AML-193 (cell line): ENCODE measurements at regions not wholly inside any gene's neighbourhood (a gene's known extent, or its start where the extent isn't known, plus 50 kb on each side); places are given as distances from the start of the nearest gene placed in this dataset.

ENCODE experiments used
- DNase-seq, 2 experiments: peaks; one replicate each; lab custom pipeline; 2025; lab: John Stamatoyannopoulos, UW

DNA sequence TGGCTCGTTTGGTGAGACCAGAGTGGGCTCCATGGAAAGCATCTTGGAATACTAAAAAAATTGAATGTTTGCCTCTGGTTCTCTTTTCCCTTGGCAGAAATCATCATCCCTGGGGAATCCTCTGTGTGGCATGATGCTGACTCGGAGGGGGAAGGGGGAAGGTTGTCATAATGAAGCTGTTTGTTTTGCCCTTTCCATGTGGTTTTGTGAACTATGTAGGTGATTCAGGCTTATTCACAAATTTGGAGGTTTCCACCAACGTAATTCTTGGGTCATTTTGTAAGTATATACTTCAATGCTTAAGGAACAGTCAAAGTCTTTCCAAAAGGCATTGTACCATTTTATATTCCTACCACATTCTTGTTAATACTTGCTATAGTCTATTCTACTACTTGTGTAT lies 754.0 kb upstream of the FAT3 start:
- no peak for DNase-seq

DNA sequence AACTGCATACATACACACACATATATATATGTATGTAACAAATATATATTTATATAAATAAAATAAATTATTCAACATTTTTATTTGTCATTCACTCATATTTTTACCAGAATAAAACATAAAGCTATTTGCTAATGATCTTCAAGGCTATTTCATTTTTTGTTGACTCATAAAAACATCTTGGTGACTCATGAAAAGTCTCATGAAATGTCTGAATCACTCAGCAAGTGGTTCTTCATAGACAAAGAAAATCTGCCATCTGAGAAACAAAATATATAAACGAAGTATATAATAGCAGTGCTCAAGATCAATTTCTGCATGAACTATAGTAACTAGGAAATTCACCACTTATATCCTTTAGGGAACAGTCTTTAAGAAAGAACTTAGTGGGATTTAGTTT lies 764.8 kb upstream of the FAT3 start:
- no peak for DNase-seq

DNA sequence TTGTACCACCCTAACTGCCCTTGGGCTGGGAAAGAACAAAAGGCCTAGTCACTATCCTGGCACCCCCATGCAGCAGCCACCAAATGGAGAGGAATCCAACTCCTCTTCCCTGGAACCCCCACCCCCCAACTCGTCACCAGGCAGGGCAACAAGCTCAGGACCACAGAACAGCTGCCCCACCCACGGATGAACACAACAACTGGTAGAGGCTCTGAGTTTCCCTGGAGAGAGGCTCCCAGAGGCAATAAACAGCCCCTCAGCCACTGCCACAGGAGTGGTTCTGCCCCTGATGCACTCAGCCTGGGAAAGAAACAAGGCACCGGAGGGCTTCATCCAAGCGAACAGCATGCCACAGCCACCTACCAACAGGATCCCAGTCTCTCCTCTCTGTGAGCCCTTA lies 778.4 kb upstream of the FAT3 start:
- DNase-seq: no peak

DNA sequence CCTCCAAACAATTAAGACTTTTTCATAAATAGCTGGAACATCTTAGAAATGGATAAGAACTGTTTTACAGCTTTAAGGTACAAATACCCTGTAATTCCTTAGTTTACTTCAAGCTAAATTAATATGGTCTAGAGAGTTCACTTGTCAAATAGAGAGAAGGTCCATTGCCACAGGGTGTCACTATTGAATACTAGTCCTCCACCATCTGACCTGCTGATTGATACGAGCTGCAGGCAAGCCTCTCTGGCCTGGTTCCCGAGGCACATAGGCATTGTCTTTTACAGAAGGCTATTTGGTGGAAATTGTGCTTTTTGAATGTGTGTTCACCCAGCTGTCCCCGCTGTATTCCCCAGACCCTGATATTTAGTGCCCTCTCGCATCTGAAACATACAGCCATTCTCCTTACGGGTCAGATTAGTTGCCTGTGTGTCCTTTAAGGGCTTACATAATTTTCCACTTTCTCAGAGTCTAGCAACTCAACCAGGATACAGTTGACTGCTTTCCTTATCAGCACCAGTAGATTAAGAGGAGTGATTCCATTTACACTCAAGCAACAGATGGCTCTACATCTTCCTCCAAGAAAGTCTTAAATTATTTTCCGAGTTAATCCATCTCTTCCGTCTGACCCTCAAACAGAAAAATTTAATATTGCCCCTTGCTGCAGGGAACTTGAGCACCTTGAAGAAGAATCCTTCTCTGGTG lies 788.8 kb upstream of the FAT3 start:
- no peak for DNase-seq

DNA sequence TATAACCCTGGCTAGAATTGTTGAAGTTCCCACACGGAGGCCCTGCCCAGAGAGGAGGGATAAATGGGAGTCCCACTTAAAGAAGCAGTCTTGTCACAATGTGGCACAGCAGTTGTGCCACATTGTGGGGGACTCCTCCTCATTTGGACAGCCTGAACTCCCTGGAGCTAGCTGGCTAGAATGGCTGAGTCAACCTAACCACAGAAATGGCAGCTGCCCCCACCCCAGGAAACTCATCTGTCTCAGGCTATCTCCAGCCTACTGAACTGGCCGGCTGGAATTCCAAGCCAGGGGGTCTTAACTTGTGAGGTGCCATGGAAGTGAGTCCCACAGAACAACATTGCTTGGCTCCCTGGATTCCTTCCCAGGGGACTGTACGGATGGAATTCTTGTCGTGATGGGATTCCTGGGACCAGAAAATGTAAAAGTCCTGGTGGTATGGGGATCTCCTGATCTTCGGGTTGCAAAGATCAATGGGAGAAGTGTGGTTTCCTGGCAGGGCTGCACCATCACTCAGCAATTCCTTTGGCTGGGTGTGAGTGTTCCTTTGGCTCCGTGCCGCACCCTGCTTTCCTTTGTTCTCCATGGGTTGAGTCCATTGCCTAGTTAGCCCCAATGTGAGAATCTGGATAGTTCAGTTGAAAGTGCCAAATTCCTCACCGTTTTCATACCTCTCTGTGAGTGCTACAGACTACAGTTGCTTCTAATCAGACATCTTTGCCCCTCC lies 791.2 kb upstream of the FAT3 start:
- no peak for DNase-seq

DNA sequence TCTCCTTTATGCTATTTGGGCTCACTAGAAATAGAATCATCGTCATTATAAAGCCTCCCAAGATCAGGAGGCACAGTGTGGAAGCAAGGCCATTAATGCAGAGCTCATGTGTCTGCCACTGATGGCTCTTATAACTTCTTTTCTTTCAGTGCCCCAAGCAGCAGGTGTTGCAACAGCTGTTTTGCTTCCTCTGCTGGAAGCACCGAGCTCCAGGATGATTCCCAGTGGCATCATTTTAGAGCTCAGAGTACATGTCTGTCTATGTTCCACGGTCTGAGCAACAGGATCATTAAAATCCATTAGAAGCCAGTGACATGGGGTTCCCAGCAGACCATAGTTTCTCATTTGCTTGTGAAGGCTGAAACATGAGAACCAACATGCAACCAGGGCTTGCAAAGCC lies 803.0 kb upstream of the FAT3 start:
- DNase-seq: no peak

DNA sequence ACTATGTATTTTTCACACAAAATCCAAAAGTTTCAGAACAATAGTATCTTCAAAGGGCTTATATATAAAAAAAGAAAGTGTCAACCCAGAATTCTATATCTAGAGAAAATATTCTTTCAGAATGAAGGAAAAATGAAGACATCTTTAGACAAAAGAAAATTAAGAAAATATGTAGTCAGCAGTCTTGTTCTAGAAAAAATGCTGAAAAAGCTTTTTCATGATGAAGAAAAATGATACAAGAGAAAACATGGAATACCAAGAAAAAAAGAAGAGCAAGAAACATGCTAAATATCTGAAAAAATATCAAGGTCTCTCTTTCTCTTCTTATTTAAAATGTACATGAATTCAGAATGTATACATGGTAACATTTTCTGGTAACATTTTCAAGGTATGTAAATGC lies 816.8 kb upstream of the FAT3 start:
- DNase-seq: no peak

DNA sequence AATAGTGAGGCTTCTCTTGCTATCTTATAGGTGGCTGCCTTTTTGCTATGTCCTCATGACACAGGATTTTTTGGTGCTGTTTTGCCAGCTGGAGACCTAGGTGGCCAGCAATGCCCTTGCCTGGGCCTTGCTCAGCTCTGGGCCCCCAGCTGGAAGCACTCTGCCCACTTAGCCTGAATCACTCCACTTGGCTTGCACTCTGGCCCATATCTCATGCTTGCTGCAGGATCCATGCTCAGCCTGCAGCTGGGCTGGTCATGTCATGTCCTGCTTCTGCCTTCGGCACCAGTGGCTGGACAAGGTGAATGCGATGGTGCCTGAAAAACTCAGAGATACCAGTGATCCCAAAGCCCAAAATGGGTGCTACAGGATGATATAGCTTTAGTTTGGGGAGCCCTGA lies 818.6 kb upstream of the FAT3 start:
- no peak for DNase-seq

DNA sequence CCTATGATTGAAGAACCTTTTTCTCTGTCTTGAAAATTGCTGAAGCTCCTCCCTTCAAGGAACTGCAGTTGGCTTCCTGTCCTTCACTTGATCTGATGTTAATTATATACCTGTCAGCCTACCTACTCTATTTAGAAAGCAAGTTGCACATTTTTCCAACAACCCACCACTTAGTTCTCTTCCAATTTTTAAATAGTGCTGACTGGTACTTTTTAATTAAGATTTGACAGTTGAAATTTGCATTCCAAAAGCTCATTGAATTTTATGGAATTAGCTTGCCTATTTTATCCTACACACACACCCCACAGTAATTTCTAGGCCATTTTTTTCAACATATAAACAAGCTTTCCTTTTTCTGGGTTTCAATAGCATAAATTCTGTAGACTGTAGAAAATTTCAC lies 820.3 kb upstream of the FAT3 start:
- DNase-seq: no peak

DNA sequence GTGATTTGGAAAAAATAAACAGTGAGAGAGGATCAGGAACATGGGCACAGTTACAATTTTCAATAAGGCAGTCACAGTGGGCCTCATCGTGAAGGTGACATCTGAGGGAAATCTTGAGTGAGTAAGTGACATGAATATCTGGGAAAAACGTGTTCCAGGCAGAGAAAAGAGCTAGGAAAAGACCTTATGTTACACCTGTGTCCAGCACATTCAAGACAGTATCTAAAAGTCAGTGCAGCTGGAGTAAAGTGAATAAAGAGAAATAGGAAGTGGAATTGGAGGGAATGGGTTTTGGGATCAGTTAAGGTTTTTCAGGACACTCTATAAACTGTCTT lies 827.5 kb upstream of the FAT3 start:
- no peak for DNase-seq

DNA sequence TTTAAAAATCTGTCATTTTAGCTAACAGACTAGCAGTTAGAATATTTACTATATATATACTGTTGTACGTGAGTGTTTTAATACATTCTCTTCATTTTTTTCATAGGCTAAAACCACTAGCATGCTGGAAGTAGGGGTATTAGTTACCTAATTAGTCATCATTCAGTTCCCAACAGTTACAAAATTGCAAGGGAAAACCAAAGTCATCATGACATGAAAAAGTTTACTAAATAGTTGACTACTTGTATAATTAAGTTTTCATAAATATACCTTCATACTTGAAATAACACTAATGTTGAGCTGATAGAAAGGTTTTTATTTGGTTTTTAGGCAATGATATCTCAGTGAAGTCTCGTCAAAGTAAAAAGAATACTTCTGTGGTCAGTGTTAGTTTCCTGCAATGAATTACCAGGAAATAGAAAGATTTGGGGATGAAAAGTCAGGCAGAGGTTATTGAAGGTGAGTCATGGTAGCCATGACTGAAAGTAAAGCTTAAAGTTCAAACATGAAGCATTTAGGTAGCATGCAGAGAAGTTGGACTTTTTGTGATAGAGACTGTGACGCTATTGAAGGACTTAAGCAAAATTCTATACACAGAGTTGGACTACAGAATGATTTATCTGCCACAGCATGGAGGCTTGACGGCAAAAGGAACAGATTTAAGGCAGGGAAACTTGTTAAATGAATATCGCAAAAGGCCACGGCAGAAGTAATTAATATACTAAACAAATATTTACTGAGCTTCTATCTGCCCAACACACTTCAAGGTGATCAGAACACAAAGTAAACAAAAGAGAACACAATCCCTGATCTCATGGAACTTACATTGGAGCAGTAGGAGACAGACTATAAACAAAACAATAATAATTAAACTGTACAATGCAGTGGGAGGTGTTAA lies 828.1 kb upstream of the FAT3 start:
- no peak for DNase-seq

DNA sequence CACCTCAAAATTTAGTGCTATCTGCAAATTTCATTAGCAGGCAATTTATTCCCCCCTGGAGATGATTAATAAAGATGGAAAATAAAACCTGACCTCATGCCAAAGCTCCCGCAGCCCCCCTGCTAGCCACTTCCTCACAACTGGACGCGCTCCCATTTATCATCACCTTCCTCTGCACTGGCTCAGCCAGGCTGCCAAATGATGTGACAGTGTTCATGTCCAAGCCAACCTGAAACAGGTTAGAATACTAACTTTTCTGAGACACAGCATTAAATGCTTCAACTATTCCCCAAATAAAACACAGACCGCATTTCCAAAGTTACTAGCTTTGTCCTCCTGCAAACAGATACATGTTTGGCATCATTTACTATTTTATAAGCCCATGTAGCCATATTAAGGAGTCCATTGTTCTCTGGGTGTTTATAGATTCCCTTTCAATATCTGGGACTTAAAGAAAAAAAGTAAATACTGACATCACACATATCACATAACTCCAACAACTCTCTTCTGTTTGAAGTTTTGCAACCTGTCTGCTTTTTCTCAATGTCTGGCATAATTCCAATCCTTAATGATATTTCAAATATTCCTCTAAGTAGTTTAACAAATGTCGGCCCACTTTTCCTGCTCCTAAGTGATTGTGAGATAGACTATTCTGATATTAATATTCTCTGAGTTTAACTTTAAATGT lies 829.7 kb upstream of the FAT3 start:
- DNase-seq: no peak

DNA sequence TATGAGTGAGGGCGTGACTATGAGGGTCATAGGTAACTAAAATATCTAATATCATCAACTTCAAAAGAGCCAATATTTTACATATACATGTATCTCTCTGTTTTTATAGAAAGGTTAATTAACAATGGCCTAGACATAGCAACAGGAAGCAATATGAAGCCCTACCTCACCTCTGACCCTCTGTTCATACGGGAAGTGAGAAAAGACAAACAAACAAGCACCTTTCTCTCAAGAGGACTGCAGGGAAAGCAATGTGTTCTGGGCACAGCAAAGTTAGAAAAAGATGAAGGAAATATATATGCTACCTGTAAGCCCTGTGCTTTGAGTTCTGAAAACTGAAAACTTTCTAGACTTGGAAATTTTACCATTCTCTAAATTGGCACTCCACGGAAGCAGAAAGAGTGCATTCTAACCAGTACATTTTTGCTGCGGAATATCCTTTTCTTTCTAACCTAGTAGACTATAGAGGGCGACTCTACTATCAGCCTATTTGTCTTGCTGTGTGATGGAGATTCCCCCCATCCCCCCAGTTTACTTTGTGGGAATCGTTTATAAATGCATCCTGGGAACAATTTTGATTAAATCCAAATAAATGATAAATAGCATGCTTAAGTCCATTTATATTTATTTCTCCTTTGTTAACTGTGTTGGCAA lies 830.4 kb upstream of the FAT3 start:
- no peak for DNase-seq

DNA sequence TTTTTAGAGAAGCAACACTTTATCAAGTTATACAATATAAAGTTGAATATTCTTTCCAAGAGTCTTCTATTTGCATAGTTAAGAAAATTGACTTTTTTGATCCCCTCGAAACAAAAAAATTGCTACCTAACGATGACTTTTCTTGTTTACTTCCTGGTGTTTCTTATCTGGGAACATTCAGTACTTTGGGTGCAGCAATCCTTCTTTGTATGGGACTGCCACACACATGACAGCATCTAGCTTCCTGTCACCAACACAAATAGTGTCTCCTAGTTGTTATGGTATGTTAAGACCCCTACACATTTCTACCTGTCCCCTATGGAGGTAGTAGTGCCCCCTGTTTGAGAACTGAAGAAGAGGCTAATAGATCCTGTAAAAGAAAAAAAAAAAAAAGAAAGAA lies 841.7 kb upstream of the FAT3 start:
- no peak for DNase-seq

DNA sequence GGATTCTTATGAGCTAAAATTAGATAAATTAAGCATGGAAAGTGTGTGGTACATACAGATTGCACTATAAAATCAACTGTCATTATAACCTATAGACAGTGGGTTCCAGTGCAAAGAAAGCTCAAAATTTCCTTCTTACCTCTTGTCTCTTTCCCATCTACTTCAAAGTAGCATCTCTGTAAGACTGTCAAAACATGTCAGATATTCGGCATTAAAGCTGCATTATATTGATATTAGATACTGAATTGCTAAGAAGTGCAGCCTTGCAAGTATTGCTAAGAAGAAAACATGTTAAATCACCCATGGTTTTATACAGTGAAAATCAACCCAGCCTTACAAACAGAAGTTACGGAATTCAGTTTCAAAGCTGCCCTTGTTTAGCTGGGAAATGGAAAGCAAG lies 849.8 kb upstream of the FAT3 start:
- DNase-seq: no peak

DNA sequence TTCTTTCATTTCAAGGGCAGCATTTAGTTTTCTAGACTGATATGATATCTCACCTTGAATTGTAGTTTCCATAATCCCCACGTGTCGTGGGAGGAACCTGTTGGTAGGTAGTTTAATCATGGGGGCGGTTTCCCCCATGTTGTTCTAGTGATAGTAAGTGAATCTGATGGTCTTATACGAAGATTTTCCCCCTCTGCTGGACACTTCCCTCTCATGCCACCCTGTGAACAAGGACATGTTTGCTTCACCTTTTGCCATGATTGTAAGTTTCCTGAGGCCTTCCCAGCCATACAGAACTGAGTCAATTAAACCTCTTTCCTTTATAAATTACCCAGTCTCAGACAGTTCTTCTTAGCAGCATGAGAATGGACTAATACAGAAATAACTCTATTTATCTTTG lies 851.1 kb upstream of the FAT3 start:
- no peak for DNase-seq

DNA sequence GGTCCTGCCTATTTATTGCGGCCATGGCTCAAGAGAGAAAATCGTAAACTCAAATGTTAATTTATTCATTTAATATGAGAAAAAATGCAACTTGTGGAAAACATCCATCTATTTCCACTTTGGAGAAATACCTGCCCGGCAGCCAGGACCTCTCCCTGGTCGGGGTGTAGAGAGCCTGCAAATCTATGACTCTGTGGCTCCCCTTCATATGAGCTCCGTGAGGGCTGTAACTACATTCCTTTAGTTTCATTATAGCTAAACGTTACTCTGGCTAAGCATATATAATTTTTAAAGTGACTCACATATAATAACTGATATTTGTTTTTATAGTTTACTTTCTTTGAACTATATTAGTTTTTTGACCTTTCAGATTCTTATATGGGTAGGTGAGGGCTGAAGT lies 857.8 kb upstream of the FAT3 start:
- DNase-seq: no peak

DNA sequence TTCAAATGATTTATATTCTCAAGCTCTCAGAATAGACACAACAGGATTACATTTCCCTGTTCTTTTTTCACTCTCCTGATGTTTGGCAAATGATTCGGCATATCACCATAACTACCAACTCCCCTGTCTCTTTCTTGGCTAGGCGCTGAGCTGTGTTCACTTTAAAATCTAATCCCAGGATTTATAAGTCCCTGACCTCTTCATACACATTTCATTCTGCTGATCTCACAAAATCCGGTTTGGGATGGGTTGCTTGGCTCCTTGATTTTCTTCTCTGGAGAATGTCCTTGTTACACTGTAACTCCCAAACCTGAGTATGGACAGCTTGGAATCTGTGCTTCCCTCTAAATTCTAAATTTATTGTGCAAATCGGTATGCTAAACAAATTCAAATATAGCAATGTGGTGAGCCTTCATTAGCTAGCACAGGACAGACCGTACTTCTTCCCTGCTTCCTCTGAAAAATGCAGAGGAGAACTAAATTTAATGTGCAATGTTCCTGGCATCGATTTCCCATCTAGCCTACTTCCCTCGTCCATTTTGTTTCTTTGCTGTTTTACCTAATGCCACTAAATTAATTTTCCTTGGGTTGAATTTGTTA lies 858.5 kb upstream of the FAT3 start:
- no peak for DNase-seq

DNA sequence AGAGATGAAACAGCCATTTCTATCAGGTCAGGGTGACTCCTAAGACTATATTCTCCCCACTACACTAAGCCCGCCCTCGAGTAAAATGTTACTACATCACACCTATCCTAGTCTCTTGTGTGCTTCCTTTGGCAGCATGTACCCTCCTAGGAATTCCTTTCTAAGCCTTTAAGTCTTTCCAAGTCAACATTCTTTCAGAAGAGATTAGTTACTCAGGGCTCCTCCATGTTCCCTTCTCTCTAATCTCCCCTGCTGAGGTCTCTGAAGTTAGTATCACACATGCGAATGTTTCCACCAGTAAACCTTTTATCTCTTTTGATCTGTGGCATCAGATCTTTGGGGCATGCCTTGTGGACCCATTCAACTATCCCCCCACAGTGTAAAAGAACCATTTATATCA lies 873.7 kb upstream of the FAT3 start:
- DNase-seq: no peak

DNA sequence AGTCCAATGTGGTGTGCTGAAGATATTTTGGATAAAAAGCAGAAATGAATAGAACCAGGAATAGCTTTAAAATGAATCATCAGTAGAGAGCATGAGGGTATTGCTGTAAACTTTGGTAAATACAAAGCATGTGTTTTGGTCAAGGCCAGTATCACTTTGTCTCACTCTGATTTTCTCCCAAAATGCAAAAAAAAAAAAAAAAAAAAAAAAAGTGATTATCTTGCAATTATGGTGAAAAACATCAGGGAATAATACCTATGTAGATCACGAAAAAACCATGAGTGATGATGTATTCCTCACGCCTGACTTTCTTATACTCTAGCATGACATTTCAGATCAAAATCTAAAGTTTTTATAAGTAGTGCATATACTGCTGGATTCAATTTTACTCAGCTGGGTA lies 897.9 kb upstream of the FAT3 start:
- DNase-seq: no peak

DNA sequence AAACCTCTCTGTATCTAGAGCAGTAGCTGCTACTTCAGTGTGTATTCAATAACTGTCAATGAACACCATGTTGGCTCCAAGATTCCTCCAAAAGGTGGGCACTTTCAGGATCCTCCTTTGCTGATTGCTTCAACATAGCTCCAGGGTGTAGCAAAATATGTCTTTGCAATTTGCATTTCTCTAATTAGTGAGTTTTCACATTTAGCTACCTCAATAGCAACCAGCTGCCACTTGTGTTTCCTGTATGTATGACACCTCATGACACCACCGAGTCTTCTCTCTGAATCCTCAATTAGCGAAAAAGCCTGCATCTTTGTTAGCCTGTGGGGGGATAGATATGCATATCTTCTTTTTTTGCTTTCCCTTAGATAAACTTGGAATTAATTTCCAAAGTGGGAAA lies 898.3 kb upstream of the FAT3 start:
- no peak for DNase-seq

DNA sequence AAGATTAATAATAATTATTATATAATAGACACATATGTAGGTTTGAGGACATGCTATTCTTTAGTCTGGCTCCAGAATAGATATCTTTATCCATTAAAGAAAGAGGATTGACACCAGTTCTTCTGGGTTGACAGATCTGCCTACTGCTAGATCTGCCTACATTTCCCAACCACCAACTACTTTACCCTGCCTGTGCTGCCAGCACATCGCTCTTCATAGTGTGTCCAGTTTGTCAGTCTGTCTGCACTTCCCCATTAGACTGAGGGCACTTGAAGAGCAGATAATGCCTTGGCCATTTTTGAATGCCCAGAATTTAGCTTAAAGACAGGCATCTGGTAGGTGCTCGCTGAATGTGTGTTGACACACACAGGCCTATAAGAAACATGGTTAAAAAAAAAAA lies 910.1 kb upstream of the FAT3 start:
- no peak for DNase-seq
